Astrocyte (in vitro differentiated cells and primary cell): ENCODE measurements at regions not wholly inside any gene's neighbourhood (a gene's known extent, or its start where the extent isn't known, plus 50 kb on each side); places are given as distances from the start of the nearest gene placed in this dataset.

ENCODE experiments used
- DNase-seq: peaks from one replicate; pipeline ENCODE4 v3.0.0-alpha.2; 2010; ENCODE audit warnings: low read depth
- FAIRE-seq: peaks from 2 replicates; lab custom pipeline; 2011; peaks lifted over from hg19 to GRCh38; lab: Jason Lieb, UNC
- H2AFZ ChIP-seq: 2 replicates; pipeline ENCODE4 v1.6.0; 2012; ENCODE audit warnings: low read depth, low read length, inconsistent platforms
- H3K27ac ChIP-seq: 2 replicates; pipeline ENCODE4 v1.5.1; 2011; ENCODE audit warnings: low read depth, low read length, inconsistent platforms
- H3K27me3 ChIP-seq: 2 replicates; pipeline ENCODE4 v1.6.0; 2011; ENCODE audit warnings: low read length, inconsistent platforms; ENCODE audit not compliant: insufficient read depth
- H3K36me3 ChIP-seq: 2 replicates; pipeline ENCODE4 v1.5.1; 2011; ENCODE audit warnings: low read length, inconsistent platforms; ENCODE audit not compliant: insufficient read depth
- H3K4me1 ChIP-seq: 2 replicates; pipeline ENCODE4 v1.5.1; 2011; ENCODE audit warnings: low read length, inconsistent platforms; ENCODE audit not compliant: insufficient read depth
- H3K4me2 ChIP-seq: 2 replicates; pipeline ENCODE4 v1.6.0; 2012; ENCODE audit warnings: low read length, inconsistent platforms
- H3K4me3 ChIP-seq: 2 replicates; pipeline ENCODE4 v1.5.1; 2011; ENCODE audit warnings: low read depth, mild to moderate bottlenecking, low read length, inconsistent platforms; ENCODE audit not compliant: insufficient read depth
- H3K79me2 ChIP-seq: 2 replicates; pipeline ENCODE4 v1.6.0; 2012; ENCODE audit warnings: mild to moderate bottlenecking, low read length, inconsistent platforms; ENCODE audit not compliant: insufficient read depth
- H3K9ac ChIP-seq: 2 replicates; pipeline ENCODE4 v1.6.0; 2012; ENCODE audit warnings: mild to moderate bottlenecking, low read length, inconsistent platforms
- H3K9me3 ChIP-seq: 2 replicates; pipeline ENCODE4 v1.5.1; 2012; ENCODE audit warnings: low read depth, mild to moderate bottlenecking, low read length, inconsistent platforms; ENCODE audit not compliant: insufficient read depth
- H4K20me1 ChIP-seq: 2 replicates; pipeline ENCODE4 v1.6.0; 2012; ENCODE audit warnings: low read length, inconsistent platforms; ENCODE audit not compliant: insufficient read depth
- H3K27ac Mint-ChIP-seq: one replicate; pipeline ENCODE4 v1.8.0; 2021; ENCODE audit warnings: mild to moderate bottlenecking, mixed read lengths; ENCODE audit not compliant: unreplicated experiment
- H3K27me3 Mint-ChIP-seq: one replicate; pipeline ENCODE4 v1.8.0; 2021; ENCODE audit warnings: low read depth, mixed read lengths; ENCODE audit not compliant: unreplicated experiment
- H3K36me3 Mint-ChIP-seq: one replicate; pipeline ENCODE4 v1.8.0; 2021; ENCODE audit warnings: low read depth, mixed read lengths; ENCODE audit not compliant: unreplicated experiment
- H3K4me1 Mint-ChIP-seq: one replicate; pipeline ENCODE4 v1.8.0; 2021; ENCODE audit warnings: low read depth, mixed read lengths; ENCODE audit not compliant: unreplicated experiment
- H3K4me3 Mint-ChIP-seq: one replicate; pipeline ENCODE4 v1.8.0; 2021; ENCODE audit warnings: mild to moderate bottlenecking, moderate library complexity, mixed read lengths; ENCODE audit not compliant: unreplicated experiment
- H3K9me3 Mint-ChIP-seq: one replicate; pipeline ENCODE4 v1.8.0; 2021; ENCODE audit warnings: mild to moderate bottlenecking, mixed read lengths; ENCODE audit not compliant: unreplicated experiment
- EZH2 ChIP-seq: IDR thresholded peaks from 2 replicates; pipeline ENCODE4 v1.6.1; 2012; ENCODE audit warnings: mild to moderate bottlenecking, low read length, inconsistent platforms; ENCODE audit not compliant: insufficient read depth
- TF ChIP-seq, protein P1 (sequence below): IDR thresholded peaks from 2 replicates; pipeline ENCODE4 v1.5.1; 2011; ENCODE audit warnings: low read depth, mild to moderate bottlenecking, inconsistent platforms, low read length, moderate library complexity; ENCODE audit not compliant: insufficient read depth

DNA sequence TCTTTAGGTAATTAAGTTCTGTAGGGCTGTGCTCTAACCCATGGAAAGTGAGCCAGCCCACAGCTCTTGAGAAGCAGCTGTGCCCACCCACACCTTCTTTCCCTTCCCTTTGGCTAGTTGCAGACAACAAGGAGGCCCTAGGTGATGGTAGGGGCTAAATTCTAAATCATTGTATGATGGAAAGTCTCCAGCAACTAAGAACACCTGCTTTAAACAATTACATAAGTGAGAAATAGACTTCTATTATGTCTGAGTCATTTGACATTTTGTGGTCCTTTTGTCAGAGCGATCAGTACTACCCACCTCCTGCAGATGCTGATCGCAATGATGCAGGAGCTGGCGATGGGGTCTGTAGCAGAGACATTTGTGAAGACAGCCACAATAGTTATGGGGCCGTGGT is 79.6 kb downstream of the TEX51 start:
- Mint-ChIP-seq H3K4me1 (no peaks in the 10 kb centered on the region), H3K27me3 (peaks cover 27% of the 10 kb centered on the region), H3K9me3 (no peaks in the 10 kb centered on the region), H3K4me3 (no peak overlapping the region), H3K36me3 (no peaks in the 10 kb centered on the region), H3K27ac (no peak overlapping the region)
- H3K79me2 ChIP-seq, result no peaks in the 10 kb centered on the region
- H3K4me1 ChIP-seq, result no peaks in the 10 kb centered on the region
- TF ChIP-seq, protein P1, sequence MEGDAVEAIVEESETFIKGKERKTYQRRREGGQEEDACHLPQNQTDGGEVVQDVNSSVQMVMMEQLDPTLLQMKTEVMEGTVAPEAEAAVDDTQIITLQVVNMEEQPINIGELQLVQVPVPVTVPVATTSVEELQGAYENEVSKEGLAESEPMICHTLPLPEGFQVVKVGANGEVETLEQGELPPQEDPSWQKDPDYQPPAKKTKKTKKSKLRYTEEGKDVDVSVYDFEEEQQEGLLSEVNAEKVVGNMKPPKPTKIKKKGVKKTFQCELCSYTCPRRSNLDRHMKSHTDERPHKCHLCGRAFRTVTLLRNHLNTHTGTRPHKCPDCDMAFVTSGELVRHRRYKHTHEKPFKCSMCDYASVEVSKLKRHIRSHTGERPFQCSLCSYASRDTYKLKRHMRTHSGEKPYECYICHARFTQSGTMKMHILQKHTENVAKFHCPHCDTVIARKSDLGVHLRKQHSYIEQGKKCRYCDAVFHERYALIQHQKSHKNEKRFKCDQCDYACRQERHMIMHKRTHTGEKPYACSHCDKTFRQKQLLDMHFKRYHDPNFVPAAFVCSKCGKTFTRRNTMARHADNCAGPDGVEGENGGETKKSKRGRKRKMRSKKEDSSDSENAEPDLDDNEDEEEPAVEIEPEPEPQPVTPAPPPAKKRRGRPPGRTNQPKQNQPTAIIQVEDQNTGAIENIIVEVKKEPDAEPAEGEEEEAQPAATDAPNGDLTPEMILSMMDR, result no peak
- TF ChIP-seq EZH2, result no peak
- H3K9ac ChIP-seq, result no peak overlapping the region
- H3K36me3 ChIP-seq, result no peaks in the 10 kb centered on the region
- H3K9me3 ChIP-seq, result no peaks in the 10 kb centered on the region
- peaks cover 5% of the 10 kb centered on the region for H3K27me3 ChIP-seq
- no peaks in the 10 kb centered on the region for H4K20me1 ChIP-seq
- H3K4me3 ChIP-seq, result no peak overlapping the region
- H3K4me2 ChIP-seq, result no peak overlapping the region
- no peak overlapping the region for H2AFZ ChIP-seq
- FAIRE-seq (no peak), DNase-seq (no peak)
- H3K27ac ChIP-seq, result no peak overlapping the region

DNA sequence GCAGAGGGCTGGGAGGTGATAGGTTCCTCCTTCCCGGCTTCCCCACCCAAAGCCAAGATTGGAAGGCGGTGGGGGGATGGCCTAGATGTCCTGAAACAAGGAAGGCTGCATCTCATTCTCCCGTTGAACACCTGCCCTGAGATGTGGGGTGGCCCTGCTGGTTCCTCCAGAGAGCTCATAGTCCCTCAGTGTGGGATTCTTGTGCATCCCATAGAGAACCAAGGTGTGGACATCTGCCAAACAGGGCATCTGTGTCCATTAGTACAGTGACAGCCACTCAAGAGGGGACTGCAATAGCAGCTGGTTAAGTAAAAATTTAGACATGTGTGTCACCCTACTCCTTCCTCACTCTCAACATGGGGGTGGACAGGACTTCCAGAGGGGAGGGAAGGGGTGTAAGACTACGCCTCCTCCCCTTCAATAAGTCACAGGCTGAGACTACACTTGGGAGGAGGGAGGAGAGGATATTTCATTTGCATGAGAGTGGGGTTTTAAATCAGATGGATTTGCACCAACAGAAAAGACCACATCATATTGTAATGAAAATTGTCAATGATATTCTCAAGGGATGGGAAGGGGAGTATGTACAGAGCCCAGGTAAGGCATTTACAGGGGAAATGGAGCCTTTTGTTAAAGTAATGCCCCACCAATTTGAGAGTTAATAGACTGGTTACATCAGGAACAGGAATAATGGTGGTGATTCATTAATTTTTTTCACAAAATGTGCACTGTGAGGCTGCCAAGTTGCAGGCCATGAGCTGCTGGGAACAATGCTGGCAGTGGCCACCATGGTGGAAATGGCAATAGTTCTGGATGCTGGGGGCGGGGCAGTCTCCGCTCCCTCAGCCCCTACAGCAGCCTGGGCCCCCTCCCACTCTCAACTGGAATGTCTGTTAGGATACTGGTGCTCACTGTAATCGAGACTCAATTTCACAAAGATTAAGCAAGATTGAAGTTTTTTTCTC is 80.6 kb downstream of the TEX51 start:
- H3K9me3 ChIP-seq, result no peaks in the 10 kb centered on the region
- no peaks in the 10 kb centered on the region for H3K79me2 ChIP-seq
- TF ChIP-seq, protein P1, result no peak
- TF ChIP-seq EZH2, result no peak
- FAIRE-seq (no peak), DNase-seq (no peak)
- Mint-ChIP-seq H3K9me3 (no peaks in the 10 kb centered on the region), H3K36me3 (no peaks in the 10 kb centered on the region), H3K27ac (no peak overlapping the region), H3K27me3 (peaks cover 20% of the 10 kb centered on the region), H3K4me1 (no peaks in the 10 kb centered on the region), H3K4me3 (no peak overlapping the region)
- H3K4me3 ChIP-seq, result no peak overlapping the region
- no peak overlapping the region for H3K27ac ChIP-seq
- H3K9ac ChIP-seq, result no peak overlapping the region
- no peak overlapping the region for H2AFZ ChIP-seq
- peaks cover 2% of the 10 kb centered on the region for H3K27me3 ChIP-seq
- no peaks in the 10 kb centered on the region for H3K36me3 ChIP-seq
- no peaks in the 10 kb centered on the region for H3K4me1 ChIP-seq
- no peaks in the 10 kb centered on the region for H4K20me1 ChIP-seq
- no peak overlapping the region for H3K4me2 ChIP-seq

DNA sequence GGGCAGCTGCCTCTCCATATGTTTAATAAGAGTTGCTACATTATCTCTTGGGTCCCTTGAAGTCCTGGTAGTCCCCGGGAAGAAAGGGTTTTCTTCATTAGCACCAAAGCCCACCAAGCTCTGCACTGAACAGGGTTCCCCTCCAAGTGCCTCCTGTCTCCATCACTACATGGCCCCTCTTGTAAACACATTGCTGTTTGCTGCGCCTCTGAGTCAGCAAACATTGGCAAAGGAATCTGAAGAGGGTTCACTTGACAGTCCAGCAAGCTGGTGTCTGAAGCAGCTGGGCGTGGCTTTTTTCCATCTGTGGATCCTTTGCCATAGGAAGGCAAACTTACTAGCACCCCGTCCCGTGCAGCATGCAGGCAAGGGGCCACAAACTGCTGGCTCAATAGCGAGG is 82.8 kb downstream of the TEX51 start:
- Histone ChIP-seq H3K4me1 (no peaks in the 10 kb centered on the region), H3K27ac (no peak overlapping the region), H3K36me3 (no peaks in the 10 kb centered on the region), H3K4me2 (no peak overlapping the region), H3K79me2 (no peaks in the 10 kb centered on the region), H2AFZ (no peak overlapping the region), H4K20me1 (no peaks in the 10 kb centered on the region), H3K27me3 (peaks cover 9% of the 10 kb centered on the region), H3K9ac (no peak overlapping the region), H3K9me3 (no peaks in the 10 kb centered on the region), H3K4me3 (no peak overlapping the region)
- Mint-ChIP-seq H3K9me3 (no peaks in the 10 kb centered on the region), H3K4me1 (no peaks in the 10 kb centered on the region), H3K27ac (no peak overlapping the region), H3K27me3 (peaks cover 17% of the 10 kb centered on the region), H3K4me3 (no peak overlapping the region), H3K36me3 (no peaks in the 10 kb centered on the region)
- FAIRE-seq (no peak), DNase-seq (no peak)
- TF ChIP-seq, protein P1, result no peak
- TF ChIP-seq EZH2, result no peak
